Brain microvascular endothelial cell (primary cell): ENCODE measurements at regions not wholly inside any gene's neighbourhood (a gene's known extent, or its start where the extent isn't known, plus 50 kb on each side); places are given as distances from the start of the nearest gene placed in this dataset.

Source experiments
- DNase-seq: peaks from one replicate; pipeline ENCODE4 v3.0.0-alpha.2; 2020
- H3K27ac ChIP-seq: fragments of 250-450 bp; sonication (Bioruptor Pico); 2 replicates; pipeline ENCODE4 v1.5.1; 2020; ENCODE audit warnings: mild to moderate bottlenecking, moderate library complexity
- H3K27me3 ChIP-seq: fragments of 250-450 bp; sonication (Bioruptor Pico); replicated peaks from 2 replicates; pipeline ENCODE4 v1.5.1; 2020; ENCODE audit warnings: mild to moderate bottlenecking
- H3K36me3 ChIP-seq: fragments of 250-450 bp; sonication (Bioruptor Pico); replicated peaks from 2 replicates; pipeline ENCODE4 v1.5.1; 2020; ENCODE audit warnings: mild to moderate bottlenecking
- H3K4me3 ChIP-seq: 2 replicates; pipeline ENCODE4 v1.5.1; 2011; ENCODE audit warnings: low read depth, mild to moderate bottlenecking, control low read depth, low read length, moderate library complexity
- CTCF ChIP-seq: IDR thresholded peaks from 2 replicates; pipeline ENCODE4 v1.5.1; 2011; ENCODE audit warnings: low read depth, mild to moderate bottlenecking, moderate library complexity, low read length, control low read depth, inconsistent platforms; ENCODE audit errors: missing control alignments
- in situ Hi-C: cut with HindIII; loops from 2 replicates; pipeline ENCODE4 v1.10.0; 2017; ENCODE audit warnings: low sequenced_read_pairs, low pct_ligation_motif_present

GRCh38 chr13:53474878-53475277, 446.3 kb downstream of the OLFM4 start:
- no peaks in the 10 kb centered on the region for H3K27me3 ChIP-seq
- TF ChIP-seq CTCF = no peak
- no peak overlapping the region for H3K4me3 ChIP-seq
- H3K27ac ChIP-seq = no peak overlapping the region
- no peaks in the 10 kb centered on the region for H3K36me3 ChIP-seq
- in situ Hi-C loops = no loop called here
- no peak for DNase-seq

GRCh38 chr13:53490752-53491151, 462.1 kb downstream of the OLFM4 start:
- no peak for TF ChIP-seq CTCF

DNA sequence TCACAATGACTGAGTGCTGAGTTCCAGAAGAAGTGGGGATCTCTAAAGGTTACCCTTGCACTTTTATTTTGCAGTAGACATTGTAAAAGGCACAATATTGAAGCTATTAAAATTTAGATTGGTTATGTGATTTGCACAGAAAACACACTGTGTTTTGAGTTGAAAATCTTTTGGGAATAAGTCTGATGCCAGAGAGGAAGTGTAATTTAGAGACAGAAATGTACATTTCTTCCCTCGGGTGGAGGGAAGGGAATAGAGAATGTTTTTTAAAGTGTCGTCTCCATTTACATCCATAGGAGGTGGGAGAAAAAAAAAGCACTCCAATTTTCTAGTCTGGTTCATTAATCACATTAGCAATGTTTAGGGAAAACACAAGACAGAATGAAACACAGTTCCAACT, 465.8 kb downstream of the OLFM4 start:
- H3K36me3 ChIP-seq = no peaks in the 10 kb centered on the region
- no peak for DNase-seq
- in situ Hi-C loops = no loop called here
- no peak overlapping the region for H3K27ac ChIP-seq
- no peak overlapping the region for H3K4me3 ChIP-seq
- TF ChIP-seq CTCF = no peak
- no peaks in the 10 kb centered on the region for H3K27me3 ChIP-seq

More at GRCh38 chr13:53490752-53491151, 462.1 kb downstream of the OLFM4 start:
- no peak for DNase-seq
- Histone ChIP-seq H3K4me3 (no peak overlapping the region), H3K27ac (no peak overlapping the region), H3K36me3 (no peaks in the 10 kb centered on the region), H3K27me3 (no peaks in the 10 kb centered on the region)
- in situ Hi-C loops = no loop called here

- Histone ChIP-seq H3K27me3 (no peaks in the 10 kb centered on the region), H3K36me3 (no peaks in the 10 kb centered on the region), H3K4me3 (no peak overlapping the region), H3K27ac (no peak overlapping the region)
- no peak for TF ChIP-seq CTCF
- in situ Hi-C loops = no loop called here
- DNase-seq = no peak
Measured at GRCh38 chr13:53499576-53500133, 471.0 kb downstream of the OLFM4 start.

- H3K36me3 ChIP-seq = no peaks in the 10 kb centered on the region
- no peak for TF ChIP-seq CTCF
- in situ Hi-C loops = no loop called here
- H3K27me3 ChIP-seq = no peaks in the 10 kb centered on the region
- H3K4me3 ChIP-seq = no peak overlapping the region
- no peak for DNase-seq
- no peak overlapping the region for H3K27ac ChIP-seq
Measured at GRCh38 chr13:53501387-53501786, 472.8 kb downstream of the OLFM4 start.

GRCh38 chr13:53507741-53508140, 479.1 kb downstream of the OLFM4 start:
- Histone ChIP-seq H3K4me3 (no peak overlapping the region), H3K27ac (no peak overlapping the region), H3K27me3 (no peaks in the 10 kb centered on the region), H3K36me3 (no peaks in the 10 kb centered on the region)
- DNase-seq = no peak
- no peak for TF ChIP-seq CTCF
- in situ Hi-C loops = no loop called here
